DMS53 (cell line): ENCODE measurements at regions not wholly inside any gene's neighbourhood (a gene's known extent, or its start where the extent isn't known, plus 50 kb on each side); places are given as distances from the start of the nearest gene placed in this dataset.

Experiments used
- DNase-seq: peaks from one replicate; lab custom pipeline; 2025; lab: John Stamatoyannopoulos, UW

- DNase-seq: no peak
Observed at GRCh38 chr1:192098001-192098400, 60.3 kb upstream of the RGS18 start.

DNA sequence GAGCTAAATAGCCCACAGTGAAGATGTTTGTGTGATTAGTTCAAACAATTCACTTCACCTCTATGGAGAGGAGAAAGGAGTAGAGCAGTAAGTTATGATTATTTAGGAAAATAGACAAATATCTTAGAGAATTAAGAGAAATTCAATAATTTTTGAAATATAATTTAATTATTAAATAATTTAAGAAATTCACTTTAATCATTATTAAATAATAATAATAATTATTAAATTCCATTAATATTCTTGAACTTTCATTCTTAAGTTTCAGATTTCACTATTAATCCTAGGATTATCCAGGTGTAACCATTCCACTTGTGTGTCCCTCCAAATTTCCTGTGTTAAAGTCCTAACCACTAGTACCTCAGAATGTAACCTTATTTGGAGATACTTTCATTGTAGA is 58.9 kb upstream of the RGS18 start:
- no peak for DNase-seq

- no peak for DNase-seq
Observed at GRCh38 chr1:192100686-192101468, 57.4 kb upstream of the RGS18 start.

DNA sequence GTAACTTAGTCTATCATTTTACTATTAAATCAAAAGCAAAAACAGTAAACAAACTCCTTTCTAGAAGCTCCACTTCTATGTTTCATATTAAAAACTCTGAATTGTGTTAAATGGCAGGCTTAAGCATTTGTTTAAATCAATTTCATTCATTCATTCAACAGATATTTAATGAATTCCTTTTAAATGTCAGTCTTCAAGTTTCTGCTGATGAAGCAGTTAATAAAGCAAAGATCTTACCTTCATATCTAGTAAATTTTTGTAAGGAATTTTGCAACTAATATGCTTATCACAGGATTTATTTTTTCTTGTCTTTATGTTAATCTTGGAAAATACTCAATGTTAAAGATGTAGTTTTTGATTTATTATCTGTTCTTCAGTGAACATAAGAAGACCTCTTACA is 54.1 kb upstream of the RGS18 start:
- DNase-seq: no peak

DNA sequence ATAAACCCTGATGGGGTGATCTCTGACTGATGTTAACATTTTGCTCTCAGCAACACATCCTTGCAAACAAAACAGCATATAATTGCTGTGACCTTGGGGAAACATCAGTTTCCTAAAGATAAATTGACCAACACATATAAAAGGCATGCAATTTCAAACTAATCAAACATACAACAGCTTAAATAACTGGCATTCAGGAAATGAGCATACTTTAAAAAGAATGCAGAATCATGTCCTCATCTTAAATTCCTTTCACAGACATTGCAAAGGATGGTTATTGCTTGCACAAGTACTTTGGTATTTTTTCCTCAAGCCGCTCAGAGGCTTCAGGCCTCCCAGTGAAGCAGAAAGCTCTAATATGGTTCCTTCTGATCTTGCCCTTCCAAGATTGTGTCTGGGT is 53.4 kb upstream of the RGS18 start:
- DNase-seq: no peak

GRCh38 chr1:192108161-192108560 is 50.1 kb upstream of the RGS18 start:
- DNase-seq: no peak
